SU-DHL-6 (cell line): ENCODE measurements at regions not wholly inside any gene's neighbourhood (a gene's known extent, or its start where the extent isn't known, plus 50 kb on each side); places are given as distances from the start of the nearest gene placed in this dataset.

ENCODE experiments used
- CTCF ChIP-seq: fragments of 200-600 bp; sonication (generic); IDR thresholded peaks from one replicate; pipeline ENCODE4 v1.5.1; 2017; ENCODE audit warnings: antibody characterized with exemption, mild to moderate bottlenecking, low read length, moderate library complexity; ENCODE audit not compliant: insufficient read depth, poor library complexity, severe bottlenecking
- EZH2phosphoT487 ChIP-seq: fragments of 200-600 bp; sonication (generic), shearing (Covaris generic); conservative IDR thresholded peaks from 2 replicates; pipeline ENCODE4 v1.6.1; 2018; ENCODE audit warnings: mild to moderate bottlenecking, antibody characterized with exemption, low read length, moderate library complexity, mixed read lengths

DNA sequence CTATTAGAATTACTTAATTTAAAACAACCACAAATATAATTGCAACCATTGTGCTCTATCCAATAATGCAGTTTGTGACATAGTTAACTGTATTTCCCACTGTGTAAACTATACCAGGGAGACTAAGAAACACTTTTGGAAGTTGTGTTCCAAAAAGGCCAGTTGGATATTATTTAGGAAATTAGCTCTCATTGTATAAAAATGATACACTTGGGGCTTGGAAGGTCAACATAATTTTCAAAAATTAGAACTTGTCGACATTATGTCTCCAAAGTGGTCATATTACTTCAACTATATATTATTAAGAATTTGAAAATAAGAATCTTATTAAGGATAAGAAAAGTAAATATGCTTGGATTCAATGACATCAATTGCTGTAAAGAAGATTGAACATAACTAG, 876.6 kb downstream of the MRPL39 start:
- TF ChIP-seq CTCF, result no peak
- TF ChIP-seq EZH2phosphoT487, result no peak
